GM18861 (cell line): ENCODE measurements at regions not wholly inside any gene's neighbourhood (a gene's known extent, or its start where the extent isn't known, plus 50 kb on each side); places are given as distances from the start of the nearest gene placed in this dataset.

Experiments used
- ATAC-seq: cut with Tn5 transposase; IDR thresholded peaks from one replicate; pipeline ENCODE4 v1.9.1; 2021; ENCODE audit not compliant: unreplicated experiment

DNA sequence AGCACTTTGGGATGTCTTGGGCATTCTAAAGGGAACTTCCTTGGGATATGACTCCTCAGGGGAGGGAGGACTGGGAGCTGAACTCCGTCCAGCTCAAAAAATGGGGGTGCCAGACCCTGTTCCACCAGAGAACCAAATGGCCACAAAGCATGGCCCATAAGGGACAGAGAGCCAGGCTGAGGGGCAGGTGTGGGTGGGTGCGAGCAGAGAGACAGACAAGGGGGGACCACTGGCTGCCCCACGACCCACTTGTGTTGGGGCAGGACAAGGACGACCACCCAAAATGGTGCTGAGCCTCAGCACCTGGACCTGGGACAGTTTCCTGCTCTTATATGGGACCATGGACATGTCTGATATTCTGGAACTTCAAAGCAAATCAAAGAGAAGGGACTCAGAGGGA is 148.2 kb upstream of the MLN start:
- ATAC-seq, result no peak

DNA sequence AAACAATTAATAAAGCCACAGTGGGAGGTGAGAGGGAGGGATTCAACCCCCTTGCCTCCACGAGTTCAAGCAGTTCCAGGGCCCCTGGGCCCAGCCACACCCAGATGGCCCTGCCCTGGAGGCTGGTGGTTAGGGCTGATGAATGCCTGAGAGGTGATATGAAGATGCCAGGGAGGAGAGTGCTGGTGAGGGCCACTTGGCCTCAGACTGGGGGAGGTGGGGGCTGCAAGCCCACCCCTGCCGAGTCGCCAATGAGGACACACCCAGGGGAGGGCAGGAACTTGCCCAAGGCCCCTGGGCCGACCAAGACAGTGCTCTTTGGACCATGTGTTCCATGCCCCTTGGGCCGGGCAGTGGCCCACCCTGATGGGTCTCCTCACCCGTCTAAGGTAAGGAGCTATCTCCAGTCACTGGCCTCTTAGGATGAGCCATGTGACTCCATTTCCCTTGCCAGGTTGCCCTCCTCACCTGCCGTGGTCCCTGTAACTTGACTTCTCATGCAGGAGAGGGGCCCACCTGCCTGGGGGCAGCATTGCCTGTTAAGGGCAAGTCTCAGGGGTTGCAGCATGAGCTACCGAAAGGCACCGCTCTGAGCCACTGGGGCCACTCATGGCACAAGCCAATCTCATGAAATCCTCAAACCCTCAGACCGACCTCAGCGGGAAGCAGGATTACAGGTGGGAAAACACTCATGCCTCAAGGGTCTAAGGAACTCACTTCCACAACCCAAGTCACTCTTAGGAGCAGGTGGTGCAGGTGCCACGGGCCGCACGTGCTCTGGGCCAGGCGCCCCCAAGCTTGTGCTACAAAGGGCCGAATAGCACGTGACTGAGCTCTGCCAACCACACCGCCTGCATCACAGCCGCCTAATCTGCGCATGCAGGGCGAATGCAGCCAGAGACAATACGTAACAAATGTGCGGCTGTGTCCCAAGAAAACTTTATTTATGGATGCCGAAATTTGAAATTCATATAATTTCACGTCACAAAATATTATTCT is 147.4 kb upstream of the MLN start:
- ATAC-seq, result no peak

DNA sequence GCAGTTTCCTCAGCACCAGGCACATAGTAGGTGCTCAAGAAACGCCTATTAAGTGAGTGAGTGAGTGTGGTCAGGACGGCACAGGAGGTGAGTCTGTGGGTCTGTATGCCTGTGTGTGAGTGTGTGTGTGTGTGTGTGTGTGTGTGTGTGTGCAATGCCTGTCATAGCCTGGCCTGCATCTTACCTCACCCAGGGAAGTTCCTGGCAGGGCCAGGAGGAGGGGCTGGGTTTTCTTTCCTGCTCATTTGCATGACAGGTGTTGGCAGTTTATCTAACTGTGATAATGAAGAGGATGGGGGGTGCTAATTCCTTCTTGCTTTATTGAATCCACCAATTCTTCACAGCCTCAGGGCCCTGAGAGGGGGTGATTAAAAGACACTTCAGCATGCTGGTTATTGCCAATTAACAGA is 146.7 kb upstream of the MLN start:
- ATAC-seq, result no peak

DNA sequence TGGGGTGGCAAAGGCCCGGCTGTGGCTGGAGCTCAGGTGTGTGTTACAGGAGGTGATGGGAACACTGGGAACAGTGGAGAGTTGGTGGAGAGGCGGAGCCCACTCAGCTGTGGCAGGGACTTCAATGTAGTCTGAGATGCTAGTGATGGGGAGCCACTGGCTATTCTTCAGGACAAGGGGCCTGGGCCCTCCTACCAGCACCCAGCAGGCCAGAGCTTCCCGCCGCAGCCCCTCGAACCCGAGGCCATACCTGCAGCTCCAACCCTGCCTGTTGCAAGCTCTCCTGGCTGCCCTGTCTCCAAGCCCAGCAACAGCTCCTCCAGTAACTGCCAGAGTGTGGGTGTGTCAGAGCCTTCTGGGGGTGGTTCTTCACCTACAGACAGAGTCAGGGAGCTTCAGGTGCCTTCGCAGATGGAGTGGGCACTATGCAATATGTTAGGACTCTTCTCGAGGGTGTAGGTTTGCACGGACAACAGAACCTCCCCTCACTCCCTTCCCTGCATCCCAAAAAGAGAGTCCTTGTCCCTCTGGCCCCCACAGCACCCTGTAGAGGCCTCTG is 146.2 kb upstream of the MLN start:
- no peak for ATAC-seq

DNA sequence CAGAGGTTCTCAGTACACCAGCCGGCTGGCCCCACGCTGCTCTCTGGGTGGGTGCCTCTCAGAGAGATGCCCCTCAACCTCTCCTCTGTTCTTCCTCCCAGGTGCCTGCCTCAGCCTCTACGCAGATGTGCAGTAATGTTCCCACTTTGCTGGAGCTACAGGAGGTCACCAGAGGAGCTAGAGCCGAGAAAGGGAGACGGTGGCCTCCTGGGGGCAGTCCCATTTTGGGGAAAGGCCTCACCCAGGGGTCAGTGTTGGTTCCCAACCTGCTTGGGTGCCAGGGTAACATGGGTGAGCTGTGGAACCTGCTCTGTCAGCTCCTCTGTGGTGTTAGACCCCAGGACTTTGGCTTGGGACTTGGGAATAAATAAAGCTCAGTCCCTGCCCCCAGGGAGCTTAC is 145.3 kb upstream of the MLN start:
- ATAC-seq, result no peak

DNA sequence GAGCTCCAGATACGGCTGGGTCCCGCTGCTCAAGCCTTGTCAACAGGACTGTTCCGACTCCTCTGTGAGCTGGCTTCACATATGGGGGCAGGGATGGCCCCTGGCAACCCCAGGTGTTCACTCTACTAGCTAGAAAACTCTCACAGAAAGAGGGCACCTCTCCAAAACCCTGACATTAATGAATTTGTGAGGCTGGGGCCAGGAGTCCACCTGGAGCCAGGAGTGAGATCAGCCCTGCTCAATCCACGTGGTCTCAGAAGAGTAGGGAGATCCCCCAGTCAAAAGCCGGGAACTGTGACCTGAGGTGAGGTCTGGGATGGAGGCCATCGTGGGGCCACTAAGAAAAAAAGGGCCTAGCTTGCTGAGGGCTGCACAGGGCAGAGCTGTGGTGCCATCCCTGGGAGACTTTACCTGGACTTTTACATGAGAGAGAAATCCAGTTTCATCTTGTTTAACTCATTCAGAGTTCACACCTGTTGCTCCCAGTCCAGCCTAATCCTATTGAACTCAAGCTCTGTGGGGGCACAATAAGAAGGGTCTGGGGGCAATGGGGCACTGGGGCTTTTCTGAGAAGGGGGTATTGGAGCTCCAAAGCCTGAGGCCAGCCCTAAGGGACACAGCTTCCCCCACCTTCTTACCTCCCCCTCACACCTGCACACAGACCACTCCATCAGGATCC is 144.3 kb upstream of the MLN start:
- ATAC-seq, result no peak

DNA sequence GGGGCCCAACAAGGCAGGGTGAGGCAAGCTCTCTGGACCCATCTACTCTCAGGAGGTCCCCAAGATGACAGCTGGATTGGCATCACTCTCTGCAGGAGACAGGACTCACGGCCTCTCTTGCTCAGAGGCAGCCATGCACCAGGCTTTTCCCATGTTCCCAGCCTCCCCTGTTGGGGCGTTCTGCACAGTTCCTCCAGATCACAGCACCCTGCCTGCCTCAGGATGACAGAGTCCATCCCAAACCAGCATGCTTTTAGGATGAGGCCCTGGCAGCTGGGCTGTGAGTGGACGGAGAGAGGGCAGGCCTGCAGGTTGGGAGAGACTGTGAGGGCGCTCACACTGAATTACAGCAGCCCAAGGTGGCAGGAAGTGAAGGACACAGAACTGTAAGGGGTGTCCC is 143.2 kb upstream of the MLN start:
- ATAC-seq, result no peak

DNA sequence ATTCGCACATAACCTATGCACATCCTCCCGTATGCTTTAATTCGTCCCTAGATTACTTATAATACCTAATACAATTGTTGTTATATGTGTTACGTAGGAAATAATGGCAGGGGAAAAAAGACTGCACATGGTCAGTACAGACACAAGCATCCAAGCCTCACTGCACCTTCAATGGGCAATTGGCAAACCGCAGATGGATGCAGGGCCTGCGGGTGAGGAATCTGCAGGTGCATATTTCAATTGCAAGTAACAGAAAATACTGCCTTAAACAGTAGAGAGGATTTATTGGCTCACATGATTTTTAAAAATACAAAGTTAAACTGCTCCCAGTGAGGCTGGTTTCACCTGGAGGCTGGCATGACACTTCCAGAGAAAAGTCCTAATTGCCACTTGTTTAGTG is 142.1 kb upstream of the MLN start:
- ATAC-seq, result no peak

DNA sequence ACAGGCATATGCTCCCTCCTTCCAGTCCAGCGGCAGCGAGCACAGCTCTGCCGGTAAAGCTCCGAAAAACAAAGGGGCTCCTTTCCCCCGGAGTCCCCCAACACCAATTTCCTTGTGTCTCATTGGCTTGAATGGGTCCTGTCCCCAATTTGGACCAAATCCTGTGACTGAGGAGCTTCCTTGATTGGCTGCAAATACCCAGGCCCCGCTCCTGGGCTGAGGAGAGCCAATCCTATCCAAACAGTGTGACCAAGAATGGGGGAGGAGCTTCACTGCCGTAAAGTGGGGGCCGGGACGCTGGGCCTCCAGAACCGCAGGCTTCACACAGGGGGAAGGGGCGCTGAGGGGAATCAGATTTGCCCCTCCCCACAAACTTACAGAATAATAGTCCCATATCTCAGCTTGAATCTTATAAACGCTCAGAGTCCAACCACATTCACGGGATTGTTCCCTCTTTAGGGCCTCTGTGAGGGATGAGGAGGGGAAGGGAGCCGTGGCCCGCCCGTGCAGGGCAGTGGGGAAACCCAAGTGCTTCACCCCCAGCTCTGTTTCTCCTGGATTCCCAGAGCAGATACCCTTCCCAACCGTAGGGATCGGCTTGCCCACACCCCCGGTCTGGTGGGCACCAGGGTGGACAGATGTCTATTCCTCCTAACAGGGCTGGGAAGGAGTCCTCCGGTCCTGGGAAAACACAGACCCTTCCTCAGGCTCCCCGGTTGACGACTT is 141.0 kb upstream of the MLN start:
- no peak for ATAC-seq

DNA sequence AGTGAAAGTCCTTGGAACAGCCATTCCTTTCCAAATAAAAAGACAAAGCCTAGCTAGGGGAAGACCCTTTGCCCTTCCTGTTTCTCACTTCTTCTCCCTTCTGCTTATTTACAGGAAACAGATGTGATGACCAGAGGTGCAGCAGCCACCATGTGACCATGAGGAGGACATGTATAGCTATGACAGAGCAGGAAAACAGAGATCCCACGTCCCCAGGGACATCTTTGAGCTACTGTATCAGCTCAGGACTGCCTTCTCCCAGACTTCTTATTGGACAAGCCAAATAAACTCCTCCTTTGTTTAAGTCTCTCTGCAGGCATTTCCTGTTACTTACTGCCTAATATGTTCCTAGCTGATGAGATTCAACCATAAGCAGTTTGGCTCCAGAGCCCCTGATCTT is 133.1 kb upstream of the MLN start:
- ATAC-seq, result no peak

DNA sequence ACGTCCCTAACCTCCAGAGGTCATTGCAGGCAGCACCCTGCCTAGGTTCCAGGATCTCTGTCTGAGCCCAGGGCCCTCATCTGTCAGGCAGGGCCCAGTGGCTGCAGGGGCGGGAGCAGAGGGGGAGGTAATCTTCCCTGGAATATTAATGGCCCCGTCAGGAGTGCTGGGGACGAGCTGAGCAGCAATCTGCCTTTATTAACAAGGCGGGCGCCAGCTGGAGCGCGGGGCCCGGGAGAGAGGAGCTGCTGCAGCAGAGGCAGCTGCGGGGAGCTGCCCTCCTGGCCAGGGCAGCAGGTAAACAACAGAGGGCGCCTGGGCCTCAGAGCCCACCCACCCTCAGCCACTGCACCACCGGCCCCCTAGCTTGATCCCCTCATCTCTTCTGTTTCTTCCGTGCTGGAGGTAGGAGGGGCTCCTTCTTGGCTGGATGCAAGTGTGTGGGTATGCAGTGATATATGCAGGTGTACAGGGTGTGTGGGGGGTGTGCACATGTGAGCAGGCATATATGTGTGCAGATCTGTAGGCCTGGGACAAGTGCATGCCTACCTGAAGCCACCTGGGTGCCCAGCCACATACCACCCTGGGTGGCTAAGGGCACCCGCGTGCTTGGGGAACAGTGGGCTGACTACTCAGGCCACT is 131.8 kb upstream of the MLN start:
- ATAC-seq, result no peak

DNA sequence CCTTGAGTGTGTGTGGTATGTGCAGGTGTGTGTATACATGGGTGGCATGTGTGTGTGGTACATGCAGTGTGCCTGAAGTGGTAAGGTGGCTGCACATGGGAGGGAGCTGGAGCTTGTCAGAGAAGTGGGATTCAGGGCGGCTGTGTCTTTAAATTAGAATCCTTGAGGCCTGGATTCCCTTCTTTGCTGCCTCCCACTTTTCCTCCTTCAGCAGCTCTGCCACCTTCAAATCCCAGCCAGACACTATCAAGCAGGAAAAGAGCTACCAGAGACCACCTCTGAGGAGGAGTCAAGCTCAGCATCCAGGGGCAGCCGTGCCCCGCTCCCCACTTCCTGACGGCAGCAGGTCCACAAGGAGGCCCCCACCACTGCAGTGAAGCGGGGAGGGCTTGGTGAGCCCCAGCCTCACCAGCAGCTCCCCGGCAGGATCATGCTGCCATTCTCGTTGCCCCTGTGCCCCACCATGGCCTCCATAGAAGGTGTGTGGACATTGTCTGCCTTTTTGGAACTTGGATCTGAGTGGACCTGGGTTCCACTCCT is 131.0 kb upstream of the MLN start:
- no peak for ATAC-seq

DNA sequence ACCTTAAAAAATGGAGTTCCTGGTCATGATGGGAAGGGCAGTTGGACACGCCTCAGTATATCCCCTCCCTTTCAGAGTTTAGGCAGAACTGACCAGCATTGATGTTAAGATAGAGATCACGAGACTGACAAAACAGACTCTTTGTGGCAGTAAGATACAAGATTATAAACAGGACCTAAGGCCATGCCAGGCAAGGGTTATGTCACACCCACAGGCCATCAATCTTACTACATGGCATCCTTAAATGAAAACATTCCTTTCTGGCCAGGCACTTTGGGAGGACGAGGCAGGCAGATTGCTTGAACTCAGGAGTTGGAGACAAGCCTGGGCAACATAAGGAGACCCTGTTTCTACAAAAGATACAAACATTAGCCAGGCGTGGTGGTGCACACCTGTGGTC is 129.3 kb upstream of the MLN start:
- no peak for ATAC-seq

DNA sequence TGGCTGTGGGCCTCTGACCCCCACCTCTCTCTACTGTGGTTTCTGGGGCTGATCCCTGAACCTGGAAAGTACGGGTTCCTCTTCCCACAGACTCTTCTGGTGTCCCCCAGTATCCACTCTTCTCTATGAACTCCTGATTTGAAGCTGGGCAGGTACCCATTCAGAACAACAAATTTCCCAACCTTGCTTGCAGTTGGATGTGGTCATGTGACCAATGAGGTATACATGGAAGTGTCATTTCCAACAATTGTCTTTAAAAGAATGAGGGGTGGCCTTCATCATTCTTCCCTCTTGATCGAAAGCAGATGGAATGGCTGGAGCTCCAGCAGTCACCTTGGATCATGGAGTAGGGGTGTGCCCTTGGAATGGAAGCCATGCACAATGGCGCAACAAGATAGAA is 128.0 kb upstream of the MLN start:
- no peak for ATAC-seq

DNA sequence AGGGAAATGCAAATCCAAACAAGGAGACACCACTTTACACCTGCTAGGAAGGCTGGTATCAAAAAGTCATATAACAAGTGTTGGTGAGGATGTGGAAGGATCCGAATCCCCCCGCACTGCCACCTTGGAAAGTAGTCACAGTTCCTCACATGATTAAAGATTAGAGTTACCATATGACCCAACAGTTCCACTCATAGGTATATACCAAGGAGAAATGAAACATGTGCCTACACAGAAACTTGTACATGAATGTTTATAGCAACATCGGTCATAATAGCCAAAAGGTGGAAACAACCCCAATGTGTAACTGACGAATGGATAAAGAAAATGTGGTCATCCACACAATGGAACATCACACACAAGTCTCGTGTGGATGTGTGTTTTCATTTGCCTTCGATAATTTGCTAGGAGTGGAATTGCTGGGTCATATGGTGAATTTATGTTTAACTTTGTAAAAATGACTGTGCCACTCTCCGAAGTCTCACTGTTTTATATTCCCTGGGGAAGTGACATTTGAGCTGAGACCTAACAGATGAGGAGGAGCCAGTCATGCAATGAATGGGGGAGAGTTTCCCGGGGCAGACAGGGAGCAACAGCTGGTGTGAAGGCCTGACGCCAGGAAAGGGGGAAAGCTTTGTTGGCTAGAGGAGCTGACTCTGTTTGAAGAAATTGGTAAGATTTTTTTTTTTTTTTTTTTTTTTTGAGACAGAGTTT is 125.9 kb upstream of the MLN start:
- no peak for ATAC-seq

DNA sequence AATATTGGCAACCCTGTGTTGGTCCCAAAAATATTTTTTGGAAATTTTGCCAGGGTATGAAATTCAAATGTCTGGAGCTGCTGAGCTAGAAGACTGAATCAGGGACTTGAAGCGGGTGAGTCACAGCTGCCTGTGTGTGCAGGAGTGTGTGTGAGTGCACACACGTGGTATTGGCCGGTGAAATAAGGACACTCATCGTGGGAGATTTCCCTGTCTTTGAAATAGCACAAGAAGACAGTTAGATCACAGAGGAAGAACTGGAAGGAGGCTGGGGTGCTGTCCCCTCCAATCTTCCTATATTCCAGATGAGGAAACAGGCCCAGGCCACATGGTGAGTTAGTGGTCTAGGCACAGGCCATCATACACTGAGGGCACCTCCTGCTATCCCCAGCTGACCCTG is 123.8 kb upstream of the MLN start:
- no peak for ATAC-seq

DNA sequence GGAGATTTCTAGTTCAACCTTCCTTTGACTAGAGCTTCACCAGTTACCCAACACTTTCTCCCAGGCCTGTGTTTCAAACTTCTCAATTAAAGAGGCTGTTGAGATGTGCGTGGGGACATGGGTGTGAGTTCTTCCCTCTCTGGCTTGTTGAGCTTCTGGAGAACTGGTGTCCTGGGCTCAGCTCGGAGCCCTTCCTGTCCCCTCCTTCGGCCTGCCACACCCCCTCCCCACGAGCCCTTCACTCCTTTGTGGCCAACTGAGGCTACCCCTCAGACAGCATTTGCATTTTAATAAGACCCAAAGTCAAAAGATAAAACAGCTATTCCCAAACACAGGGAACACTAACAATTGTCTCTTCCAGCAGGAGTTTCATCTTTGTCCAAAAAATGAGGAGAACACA is 123.3 kb upstream of the MLN start:
- no peak for ATAC-seq

DNA sequence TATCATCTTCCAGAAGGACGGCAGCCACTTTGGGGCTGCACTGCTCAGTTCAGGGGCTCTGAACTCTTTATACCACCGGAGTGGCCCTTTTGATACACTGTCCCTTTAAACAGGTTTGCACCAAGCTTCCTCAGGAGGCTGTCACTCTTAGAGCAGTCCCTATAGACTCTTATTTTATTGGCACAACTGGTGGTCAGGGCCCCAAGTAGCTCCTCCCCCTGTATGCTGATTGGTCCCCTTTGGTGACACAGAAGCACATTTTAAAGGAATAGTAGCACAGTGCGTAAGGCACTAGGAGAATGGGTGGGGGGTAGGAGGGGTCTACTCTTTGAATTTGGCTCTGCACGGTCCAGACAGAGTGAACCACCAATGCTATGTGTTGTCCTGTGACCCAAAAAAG is 122.6 kb upstream of the MLN start:
- ATAC-seq, result no peak

DNA sequence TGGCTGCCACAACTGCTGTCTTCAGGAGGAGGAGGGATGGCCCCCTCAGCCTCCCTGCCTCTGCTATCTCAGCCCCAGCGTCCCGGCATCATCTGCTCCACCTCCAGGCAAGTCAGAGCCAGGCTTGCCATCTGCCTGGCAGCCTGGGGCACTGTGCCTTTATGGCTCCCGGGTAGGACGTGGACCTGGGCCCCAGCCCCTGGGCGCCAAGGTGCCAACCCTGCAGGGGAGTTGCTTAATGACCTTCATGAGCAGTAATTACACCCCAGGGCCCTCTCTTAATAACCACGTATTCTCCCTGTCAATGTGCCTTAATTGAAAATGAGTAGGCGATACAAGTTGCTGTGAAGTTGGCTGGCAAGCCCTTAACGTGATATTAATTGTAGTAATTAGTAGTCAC is 122.1 kb upstream of the MLN start:
- ATAC-seq, result no peak

DNA sequence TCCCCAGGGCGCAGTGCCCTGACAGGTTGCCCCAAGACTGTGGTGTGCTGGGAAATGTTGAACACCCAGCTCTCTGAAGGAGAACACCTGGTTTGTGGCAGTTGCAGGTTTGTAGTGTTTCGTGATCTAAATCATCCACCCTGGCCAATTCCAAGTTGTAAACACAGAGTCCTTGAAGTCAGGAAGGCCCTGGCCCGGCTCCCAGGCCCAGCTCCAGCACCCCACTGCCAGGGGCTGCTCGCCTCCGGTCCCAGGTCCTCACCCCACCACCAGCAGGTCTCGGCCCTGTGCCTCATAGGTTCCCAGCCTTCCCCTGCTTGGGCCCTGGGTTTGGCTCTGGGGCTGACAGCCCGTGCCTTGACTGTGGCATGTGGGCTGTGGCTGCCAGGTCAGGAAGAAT is 121.4 kb upstream of the MLN start:
- no peak for ATAC-seq
